Uterus (tissue), 2 donors: ENCODE measurements at regions not wholly inside any gene's neighbourhood (a gene's known extent, or its start where the extent isn't known, plus 50 kb on each side); places are given as distances from the start of the nearest gene placed in this dataset.

Experiments used
- POLR2A ChIP-seq, 2 donors: fragments of 450-650 bp; IDR thresholded peaks; one replicate each; pipeline ENCODE4 v1.6.1; 2016; ENCODE audit warnings: antibody characterized with exemption in 2 of 2, mild to moderate bottlenecking in 1 of 2, moderate library complexity in 1 of 2
- TF ChIP-seq, protein P1 (sequence below), 4 experiments: fragments of 200-600 bp in 2 of 4; fragments of 450-650 bp in 2 of 4; sonication (generic) in 2 of 4; IDR thresholded peaks; one replicate each; pipeline ENCODE4 v1.5.1; 2016 to 2019; ENCODE audit warnings: antibody characterized with exemption in 4 of 4, mild to moderate bottlenecking in 2 of 4, moderate library complexity in 1 of 4

DNA sequence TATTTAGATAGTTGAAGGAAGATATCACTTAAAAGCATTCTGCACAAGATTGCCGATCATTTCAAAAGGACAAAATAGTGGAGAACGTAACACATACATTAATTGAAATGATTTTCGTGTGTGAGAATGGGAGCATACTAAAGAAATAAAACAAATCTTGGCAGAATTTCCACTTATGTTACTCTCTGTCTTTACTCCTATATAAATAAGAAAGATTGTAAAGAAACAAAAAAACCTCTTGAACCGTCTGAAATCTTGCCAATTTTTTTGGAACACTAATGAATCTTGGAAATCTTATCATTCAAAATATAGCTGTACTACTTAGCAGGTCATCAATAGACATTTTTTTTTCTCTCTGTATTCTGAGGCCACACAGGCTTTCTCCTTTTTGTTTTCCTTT lies 528.8 kb upstream of the NCAM2 start:
- TF ChIP-seq, protein P1, sequence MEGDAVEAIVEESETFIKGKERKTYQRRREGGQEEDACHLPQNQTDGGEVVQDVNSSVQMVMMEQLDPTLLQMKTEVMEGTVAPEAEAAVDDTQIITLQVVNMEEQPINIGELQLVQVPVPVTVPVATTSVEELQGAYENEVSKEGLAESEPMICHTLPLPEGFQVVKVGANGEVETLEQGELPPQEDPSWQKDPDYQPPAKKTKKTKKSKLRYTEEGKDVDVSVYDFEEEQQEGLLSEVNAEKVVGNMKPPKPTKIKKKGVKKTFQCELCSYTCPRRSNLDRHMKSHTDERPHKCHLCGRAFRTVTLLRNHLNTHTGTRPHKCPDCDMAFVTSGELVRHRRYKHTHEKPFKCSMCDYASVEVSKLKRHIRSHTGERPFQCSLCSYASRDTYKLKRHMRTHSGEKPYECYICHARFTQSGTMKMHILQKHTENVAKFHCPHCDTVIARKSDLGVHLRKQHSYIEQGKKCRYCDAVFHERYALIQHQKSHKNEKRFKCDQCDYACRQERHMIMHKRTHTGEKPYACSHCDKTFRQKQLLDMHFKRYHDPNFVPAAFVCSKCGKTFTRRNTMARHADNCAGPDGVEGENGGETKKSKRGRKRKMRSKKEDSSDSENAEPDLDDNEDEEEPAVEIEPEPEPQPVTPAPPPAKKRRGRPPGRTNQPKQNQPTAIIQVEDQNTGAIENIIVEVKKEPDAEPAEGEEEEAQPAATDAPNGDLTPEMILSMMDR (IDR thresholded peaks at IDR 0.05), result no peak
- no peak for TF ChIP-seq POLR2A (IDR thresholded peaks at IDR 0.05)
